ENCODE measurements at regions not wholly inside any gene's neighbourhood (a gene's known extent, or its start where the extent isn't known, plus 50 kb on each side); places are given as distances from the start of the nearest gene placed in this dataset.

DNA sequence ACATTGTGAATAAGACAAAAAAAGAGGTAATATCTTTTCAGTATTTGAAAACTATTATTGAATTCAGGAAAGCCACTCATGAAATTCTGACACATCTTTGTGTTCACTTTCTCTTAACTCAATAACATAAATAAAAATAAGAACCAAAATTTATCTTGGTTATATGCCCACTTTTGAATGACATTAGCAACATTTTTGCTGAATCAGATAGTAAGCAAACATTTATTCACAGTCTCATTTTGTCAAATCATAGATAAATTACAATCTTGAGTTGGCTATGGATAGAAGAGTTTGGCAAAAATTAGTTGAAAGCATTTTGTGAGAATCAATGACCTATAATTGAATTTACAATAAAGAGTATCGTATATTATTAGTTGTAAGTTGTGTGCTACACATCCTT, 545.1 kb upstream of the PKDCC start:
- DNase-seq = no peak

- DNase-seq = no peak
Observed at GRCh38 chr2:41504532-41504931, 543.3 kb upstream of the PKDCC start.

DNA sequence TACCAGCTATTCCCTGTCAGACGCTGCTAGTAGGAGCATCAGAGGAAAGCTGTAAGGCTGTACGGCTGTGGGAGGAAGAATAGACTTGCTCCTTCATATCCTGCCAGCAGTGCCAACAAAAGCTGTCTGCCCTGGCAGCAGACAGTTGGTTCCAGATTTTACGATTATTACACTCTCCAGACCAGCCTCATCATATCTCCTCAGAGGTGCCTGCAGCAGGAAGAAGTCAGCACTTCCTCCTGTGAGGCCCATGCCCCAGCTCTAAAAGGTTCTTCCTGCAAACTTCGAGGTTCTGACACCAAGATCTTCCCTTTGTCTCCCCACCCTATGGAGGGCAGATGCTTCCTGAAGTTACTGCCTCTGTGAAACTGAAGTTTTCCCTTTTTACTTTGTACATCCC, 537.7 kb upstream of the PKDCC start:
- no peak for DNase-seq

DNA sequence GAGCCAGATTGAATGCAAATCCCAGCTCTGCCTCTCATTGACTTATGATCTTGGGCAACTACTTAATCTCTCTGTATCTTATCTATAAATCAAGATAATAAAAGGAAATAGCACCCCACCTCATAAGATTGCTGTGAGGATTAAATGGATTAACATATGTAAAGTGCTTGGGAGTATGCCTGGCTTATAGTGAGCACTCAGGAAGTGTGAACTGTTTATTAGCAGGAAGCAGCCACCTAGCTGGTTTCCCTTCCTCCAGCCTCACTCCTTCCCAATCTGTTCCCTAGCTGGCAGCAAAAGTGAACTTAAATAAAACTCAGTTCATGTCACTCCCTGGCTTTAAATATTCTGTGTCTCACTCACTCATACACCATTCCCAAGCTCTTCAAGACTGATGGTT, 526.6 kb upstream of the PKDCC start:
- no peak for DNase-seq

DNA sequence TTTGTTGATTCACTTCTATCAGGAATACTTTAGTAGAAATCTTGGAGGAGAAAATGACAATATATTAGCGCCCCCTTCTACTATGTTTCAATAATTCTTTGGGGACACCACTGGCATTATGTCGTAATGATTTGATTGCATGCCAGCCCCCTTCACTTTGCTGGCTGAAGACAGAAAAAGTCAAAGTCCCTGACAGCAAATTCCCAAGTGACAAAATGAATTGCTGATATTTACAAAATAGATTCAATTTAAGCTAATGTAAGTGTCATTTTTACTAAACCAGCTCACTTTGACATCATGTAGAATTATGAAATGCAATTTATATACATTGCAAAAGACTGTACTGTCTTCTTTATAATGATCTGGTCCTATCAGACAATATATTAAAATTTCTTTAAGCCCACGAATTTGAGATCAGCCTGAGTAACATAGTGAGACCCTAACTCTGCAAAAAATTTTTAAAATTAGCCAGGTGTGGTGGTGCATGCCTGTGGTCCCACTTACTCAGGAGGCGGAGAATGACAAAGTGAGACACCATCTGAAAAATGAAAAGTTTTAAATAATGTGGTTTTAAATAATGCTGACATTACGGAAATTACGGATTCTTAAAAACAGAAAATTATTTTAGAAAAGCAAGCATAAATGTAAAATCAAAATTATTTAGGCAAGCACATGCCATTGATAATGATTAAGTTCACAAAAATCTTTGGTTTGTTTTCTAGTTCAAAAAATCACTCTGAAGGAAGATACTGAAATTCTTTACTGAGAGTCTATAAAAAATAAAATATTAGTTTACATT, 520.1 kb upstream of the PKDCC start:
- no peak for DNase-seq

DNA sequence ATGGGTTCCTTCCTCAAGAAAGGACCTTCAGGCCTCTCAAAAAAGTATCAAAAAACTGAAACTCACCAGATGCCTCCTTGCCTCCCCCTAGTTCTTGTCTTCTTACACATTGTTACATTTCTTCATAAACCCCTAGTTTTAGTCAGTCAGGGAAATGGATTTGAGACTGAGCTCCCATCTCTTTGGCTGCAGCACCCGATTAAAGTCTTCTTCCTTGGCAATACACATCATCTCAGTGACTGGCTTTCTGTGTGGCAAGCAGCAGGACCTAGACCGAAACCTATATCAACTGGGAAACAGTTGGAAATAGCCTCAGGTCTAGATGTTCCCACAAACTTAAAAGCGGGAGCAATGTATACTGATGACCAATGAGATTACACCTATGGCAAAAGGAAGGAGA, 512.2 kb upstream of the PKDCC start:
- DNase-seq = no peak

- DNase-seq = no peak
Observed at GRCh38 chr2:41540272-41540998, 507.4 kb upstream of the PKDCC start.

DNA sequence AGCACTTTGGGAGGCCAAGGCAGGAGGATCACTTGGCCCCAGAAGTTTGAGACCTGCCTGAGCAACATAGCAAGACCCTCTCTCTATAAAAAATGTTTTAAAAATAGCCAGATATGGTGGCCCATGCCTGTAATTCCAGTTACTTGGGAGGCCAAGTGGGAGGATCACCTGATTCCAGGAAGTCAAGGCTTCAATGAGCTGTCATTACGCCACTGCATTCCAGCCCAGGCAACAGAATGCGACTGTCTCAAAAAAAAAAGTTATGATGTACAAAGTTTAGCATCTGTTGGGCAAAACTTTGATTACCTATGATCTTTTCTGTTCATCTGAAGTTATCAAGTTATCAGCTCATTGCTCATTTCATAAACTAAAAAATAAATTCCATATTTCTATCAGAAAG, 504.1 kb upstream of the PKDCC start:
- DNase-seq = no peak

DNA sequence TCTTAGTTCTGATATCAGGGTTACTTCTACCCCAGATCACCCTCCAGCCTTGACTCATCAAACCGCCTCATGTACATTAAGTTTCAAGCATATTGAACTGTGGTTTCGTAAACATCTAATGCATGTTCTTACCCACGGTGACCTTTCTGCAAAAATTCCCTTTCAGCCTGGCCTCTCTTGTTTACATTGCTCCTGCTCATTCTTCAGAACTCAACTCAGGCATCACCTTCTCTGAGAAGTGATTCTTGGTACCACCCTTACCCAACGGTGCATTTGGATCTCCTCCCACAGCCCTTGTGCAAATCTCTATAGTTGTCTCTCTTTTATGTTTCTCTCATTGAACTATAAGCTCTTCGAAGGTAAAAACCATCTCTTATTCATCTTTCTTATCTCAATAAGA, 503.1 kb upstream of the PKDCC start:
- no peak for DNase-seq

DNA sequence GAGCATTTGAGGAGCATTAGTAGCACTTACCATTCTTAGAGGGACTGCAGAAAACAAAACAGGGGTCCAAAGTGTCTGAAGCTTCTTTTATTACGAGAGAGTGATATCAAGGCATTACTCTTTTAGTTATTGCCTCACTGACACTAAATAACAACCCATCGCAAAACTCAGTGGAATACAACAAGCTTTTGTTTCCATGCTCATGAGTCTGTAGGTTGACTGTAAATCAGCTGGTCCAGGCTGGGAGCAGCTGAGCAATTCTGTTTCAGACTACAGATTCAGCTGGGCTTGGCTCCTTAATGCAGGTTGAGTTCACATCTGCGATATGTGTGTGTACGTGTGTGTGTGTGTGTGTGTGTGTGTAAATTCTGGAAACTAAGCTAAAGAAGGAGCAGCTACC, 501.8 kb upstream of the PKDCC start:
- DNase-seq = no peak

DNA sequence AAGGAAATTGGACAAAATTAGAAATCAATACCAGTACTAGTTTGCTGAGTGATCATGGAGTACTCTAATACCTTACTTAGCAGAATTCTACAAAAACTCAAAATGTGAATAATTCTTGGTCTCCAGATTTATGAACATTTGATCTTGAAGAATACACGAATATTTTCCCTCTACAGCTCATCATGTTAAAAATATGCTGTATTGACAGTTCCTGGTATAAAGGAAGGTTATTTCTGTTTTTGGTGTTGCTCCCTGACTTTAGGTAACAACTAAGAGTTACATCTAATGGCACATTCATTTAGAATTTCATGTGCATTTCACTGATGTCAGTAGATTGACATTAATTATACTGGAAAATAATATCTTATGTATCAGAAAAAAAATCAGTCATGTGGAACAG, 479.2 kb upstream of the PKDCC start:
- DNase-seq = no peak

GRCh38 chr2:41572154-41572553, 475.7 kb upstream of the PKDCC start:
- DNase-seq = no peak

- DNase-seq = no peak
Observed at GRCh38 chr2:41576423-41576822, 471.4 kb upstream of the PKDCC start.

GRCh38 chr2:41579806-41580205, 468.0 kb upstream of the PKDCC start:
- DNase-seq = no peak

GRCh38 chr2:41580806-41581205, 467.0 kb upstream of the PKDCC start:
- no peak for DNase-seq

GRCh38 chr2:41595240-41595639, 452.6 kb upstream of the PKDCC start:
- DNase-seq = no peak

- DNase-seq = no peak
Observed at GRCh38 chr2:41597680-41598079, 450.1 kb upstream of the PKDCC start.

GRCh38 chr2:41598161-41598894, 449.5 kb upstream of the PKDCC start:
- DNase-seq = no peak

GRCh38 chr2:41600460-41600859, 447.4 kb upstream of the PKDCC start:
- DNase-seq = no peak

- DNase-seq = no peak
Observed at GRCh38 chr2:41602341-41602740, 445.5 kb upstream of the PKDCC start.

DNA sequence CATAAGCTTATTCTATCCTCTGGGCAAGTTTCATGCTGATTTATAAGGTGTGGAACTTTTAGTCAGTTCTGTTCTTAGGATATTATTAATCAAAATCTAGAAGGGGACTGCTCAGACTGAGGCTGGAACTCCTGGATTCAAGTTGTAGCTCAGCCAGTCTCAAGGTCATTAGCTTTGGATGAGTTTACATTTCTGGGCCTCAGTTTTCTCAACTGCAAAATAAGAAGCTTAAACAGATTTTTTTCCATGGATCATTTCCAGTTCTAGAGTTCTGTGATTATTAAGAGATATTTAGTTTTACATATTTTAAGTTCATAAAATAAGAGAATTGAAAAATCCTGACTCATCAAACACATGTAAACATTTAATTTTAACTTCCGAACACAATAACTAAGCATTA, 442.5 kb upstream of the PKDCC start:
- no peak for DNase-seq

DNA sequence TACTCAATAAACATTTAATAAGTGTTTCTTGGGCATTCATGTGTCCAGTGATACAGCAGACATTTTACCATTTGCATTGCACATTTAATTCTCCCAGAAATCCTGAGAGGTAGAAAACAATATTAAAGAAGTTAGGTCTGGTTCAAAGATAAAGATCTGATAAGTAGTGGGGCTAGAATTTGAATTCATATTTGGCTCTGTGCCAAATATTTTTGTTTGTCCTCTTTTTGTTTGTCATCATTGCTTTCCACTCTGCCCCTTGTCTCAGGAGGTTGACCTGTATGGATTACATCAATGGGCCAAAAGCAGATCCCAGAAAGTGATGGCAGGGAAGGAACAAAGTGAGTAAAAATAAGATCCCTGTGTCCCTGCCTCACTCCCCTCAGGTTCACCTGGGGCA, 441.9 kb upstream of the PKDCC start:
- no peak for DNase-seq

DNA sequence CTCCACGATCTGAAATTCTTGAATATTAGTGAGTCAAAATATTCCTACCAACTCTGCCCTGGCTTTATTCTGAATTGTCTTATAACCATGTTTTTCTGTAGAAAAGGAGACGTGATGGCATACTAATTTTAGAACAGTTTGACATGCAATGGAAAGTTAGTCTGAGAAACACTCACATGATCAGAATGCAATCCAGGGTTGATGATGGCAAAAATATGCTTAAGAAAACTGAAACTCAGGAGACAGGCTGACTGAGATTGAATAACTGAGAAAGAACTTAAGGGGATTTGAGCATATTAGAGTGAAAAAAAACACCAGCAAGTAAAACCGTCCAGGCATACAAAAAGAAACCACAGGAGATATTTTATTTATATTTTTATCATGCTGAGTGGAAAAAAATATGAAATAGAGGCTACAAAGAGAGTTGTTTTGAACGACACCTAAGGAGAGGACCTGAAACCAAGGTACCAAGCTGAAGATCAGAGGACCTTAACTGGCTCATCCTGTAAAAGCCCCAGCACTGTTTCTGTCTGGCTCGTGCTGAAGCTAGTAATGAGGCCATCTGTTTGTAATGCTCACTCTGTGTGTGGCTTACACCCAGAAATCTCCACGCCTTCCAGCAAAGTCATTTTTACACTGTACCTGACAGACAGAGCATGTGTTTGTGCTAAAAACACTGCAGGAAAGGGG, 437.2 kb upstream of the PKDCC start:
- no peak for DNase-seq
